Stimulated activated CD4-positive, alpha-beta T cell treated with anti-CD3 and anti-CD28 coated beads, TNF-alpha, amount 100 ng/mL, for 4 hours (primary cell): ENCODE measurements at regions not wholly inside any gene's neighbourhood (a gene's known extent, or its start where the extent isn't known, plus 50 kb on each side); places are given as distances from the start of the nearest gene placed in this dataset.

Experiments
- DNase-seq, 3 experiments: peaks; one replicate each; pipeline ENCODE4 v3.0.0-alpha.2; 2020; ENCODE audit warnings: low read depth in 3 of 3

- no peak for DNase-seq
Measured at GRCh38 chr12:67426067-67426466, 156.9 kb downstream of the CAND1 start.

- no peak for DNase-seq
Measured at GRCh38 chr12:67427336-67427735, 158.2 kb downstream of the CAND1 start.

GRCh38 chr12:67428431-67428830, 159.3 kb downstream of the CAND1 start:
- DNase-seq, result no peak

GRCh38 chr12:67430708-67431335, 161.7 kb downstream of the CAND1 start:
- no peak for DNase-seq

GRCh38 chr12:67431411-67432020, 162.4 kb downstream of the CAND1 start:
- DNase-seq, result no peak

DNA sequence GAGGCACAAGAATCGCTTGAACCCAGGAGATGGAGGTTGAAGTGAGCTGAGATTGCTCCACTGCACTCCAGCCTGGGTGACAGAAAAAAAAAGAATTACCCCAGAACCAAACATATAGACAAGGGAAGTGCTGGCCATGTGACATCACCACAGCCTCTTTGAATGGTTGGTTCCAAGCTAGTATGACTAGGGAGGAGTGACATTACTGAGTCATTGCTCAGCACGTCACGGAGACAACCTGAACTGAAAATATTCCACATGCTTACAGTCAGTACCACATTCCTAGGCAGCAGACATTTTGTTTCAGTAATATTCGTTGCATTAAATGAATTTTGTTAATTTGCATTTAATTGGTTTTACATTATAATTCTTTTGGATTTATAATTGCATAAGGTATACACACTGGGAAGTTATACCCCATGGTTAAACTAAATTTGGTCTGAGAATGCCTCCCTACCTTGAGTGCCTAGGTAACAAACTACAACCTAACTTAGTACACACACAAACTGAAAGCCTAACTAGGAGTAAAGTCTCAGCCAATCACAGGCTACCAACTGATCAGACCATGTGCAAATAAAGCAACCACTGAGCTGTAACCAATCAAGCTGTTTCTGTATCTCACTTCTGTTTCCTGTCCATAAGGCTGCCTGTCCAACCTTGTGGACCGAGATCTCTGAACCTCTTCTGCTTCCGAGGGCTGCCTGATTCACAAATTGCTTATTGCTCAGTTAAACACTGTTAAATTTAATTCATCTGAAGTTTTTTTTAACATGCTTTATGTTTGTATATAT, 164.4 kb downstream of the CAND1 start:
- DNase-seq, result no peak

- no peak for DNase-seq
Measured at GRCh38 chr12:67434671-67435370, 165.7 kb downstream of the CAND1 start.

GRCh38 chr12:67436230-67436629, 167.1 kb downstream of the CAND1 start:
- no peak for DNase-seq

GRCh38 chr12:67437011-67437410, 167.9 kb downstream of the CAND1 start:
- no peak for DNase-seq

GRCh38 chr12:67439611-67440010, 170.5 kb downstream of the CAND1 start:
- DNase-seq, result no peak

DNA sequence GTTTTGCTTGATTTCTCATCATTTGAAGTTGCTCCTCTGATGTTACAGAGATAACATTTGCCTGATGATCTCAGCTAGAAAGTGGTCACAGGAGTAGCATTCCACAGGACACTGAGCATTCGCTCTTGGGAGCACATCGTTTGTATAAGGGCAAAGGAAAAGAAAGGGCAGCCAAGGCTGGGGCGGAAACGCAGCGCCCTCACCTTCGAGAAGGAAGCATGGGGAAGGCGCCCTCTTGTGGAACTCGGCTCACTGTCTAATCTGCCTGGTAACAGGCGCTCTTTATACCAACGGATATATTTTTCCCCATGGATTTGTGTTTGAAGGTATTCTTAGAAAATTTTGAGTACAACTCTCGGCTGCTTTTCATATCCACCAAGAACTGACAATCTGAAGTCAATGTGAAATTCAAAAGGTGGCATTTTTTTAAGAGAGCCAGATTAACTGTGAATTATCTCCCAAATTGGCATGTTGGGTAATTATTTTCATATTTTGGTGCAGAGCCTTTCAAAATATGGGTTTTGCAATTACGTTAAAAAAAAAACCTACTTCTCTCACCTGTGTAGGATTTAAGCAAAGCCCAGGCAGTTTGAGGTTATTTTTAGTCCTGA, 172.7 kb downstream of the CAND1 start:
- DNase-seq, result peak; percentile 51 to 58 (median 53)

DNA sequence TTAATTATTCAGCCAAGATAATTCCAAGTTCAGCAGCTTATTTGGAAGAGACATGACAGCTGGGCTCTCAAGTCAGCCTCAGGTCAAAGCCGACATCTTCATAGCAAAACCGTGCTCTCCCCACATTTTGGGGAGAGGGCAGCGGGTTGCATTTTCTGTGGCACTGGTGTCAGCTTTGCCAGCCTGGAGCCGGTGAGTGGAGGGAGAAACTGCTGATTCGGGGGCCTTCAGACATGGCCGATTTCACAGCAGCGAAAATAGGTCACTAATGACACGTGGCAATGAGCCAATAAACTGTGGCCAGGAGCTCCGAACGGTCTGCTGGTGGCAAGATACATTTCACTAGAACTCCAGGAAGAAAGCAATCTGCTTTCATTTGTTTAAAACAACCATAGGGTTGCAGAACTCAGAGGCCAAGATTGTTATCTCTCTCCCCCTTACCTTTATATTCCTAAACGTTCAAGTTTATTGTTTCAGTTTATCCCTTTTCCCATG, 173.2 kb downstream of the CAND1 start:
- no peak for DNase-seq

DNA sequence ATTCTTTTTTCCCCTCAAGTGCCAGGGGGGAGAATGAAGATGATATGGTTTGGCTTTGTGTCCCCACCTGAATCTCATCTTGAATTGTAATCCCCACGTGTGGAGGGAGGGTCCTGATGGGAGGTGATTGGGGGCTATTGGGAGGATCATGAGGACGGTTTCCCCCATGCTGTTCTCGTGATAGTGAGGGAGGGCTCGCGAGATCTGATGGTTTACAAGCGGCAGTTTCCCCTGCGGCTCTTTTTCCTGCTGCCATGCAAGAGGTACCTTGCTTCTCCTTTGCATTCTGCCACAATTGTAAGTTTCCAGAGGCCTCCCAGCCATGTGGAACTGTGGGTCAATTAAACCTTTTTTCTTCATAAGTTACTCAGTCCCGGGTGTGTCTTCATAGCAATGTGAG, 173.7 kb downstream of the CAND1 start:
- no peak for DNase-seq

GRCh38 chr12:67444542-67444941, 175.4 kb downstream of the CAND1 start:
- no peak for DNase-seq

GRCh38 chr12:67446716-67447115, 177.6 kb downstream of the CAND1 start:
- DNase-seq, result no peak

- no peak for DNase-seq
Measured at GRCh38 chr12:67447180-67447579, 178.0 kb downstream of the CAND1 start.

DNA sequence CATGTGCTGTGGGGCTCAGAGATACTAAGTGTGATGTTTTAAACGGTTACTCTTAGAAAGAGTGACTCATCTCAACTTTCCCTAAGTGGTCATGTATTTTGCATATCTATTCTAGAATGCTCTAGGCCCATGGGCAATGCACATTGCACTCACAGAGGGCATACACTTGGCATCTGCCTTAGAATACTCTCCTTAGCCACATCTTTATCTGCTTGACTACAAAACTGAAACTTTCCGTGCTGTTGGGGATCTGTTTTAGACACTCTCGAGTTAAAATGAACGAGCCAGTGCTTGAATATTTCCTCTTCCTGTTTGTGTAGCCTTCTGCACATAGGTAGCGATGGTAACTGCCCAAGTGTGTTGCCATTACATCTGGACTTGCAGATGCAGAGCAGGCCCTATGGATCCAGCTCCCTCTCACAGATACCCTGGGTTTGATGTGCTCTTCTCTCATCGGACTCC, 180.5 kb downstream of the CAND1 start:
- DNase-seq, result no peak

GRCh38 chr12:67450441-67450840, 181.3 kb downstream of the CAND1 start:
- DNase-seq, result no peak

- no peak for DNase-seq
Measured at GRCh38 chr12:67451206-67451605, 182.0 kb downstream of the CAND1 start.

- DNase-seq, result no peak
Measured at GRCh38 chr12:67452119-67452805, 183.1 kb downstream of the CAND1 start.

- DNase-seq, result no peak
Measured at GRCh38 chr12:67453191-67453590, 184.0 kb downstream of the CAND1 start.
